NCI-H2107 treated with DMSO at 0.1 percent for 48 hours (cell line): ENCODE measurements at regions not wholly inside any gene's neighbourhood (a gene's known extent, or its start where the extent isn't known, plus 50 kb on each side); places are given as distances from the start of the nearest gene placed in this dataset.
"Not testable (repeated sequence)": the region's sequence is repeated elsewhere in the genome, so short reads cannot be mapped to it uniquely, and the experiment has no call there.

Experiments used
- DNase-seq: peaks from one replicate; lab custom pipeline; 2025; ENCODE audit not compliant: unreplicated experiment; lab: John Stamatoyannopoulos, UW

GRCh38 chr1:3989465-3989864 is 89.4 kb upstream of the C1orf174 start:
- no peak for DNase-seq

- no peak for DNase-seq
Observed at GRCh38 chr1:3992103-3992556, 92.1 kb upstream of the C1orf174 start.

- no peak for DNase-seq
Observed at GRCh38 chr1:3992746-3993145, 92.7 kb upstream of the C1orf174 start.

- no peak for DNase-seq
Observed at GRCh38 chr1:3993619-3994375, 93.7 kb upstream of the C1orf174 start.

- no peak for DNase-seq
Observed at GRCh38 chr1:3995141-3995780, 95.2 kb upstream of the C1orf174 start.

GRCh38 chr1:3996846-3997705 is 97.0 kb upstream of the C1orf174 start:
- DNase-seq: no peak

GRCh38 chr1:3998086-3998485 is 98.0 kb upstream of the C1orf174 start:
- DNase-seq: no peak

GRCh38 chr1:3999514-3999913 is 99.4 kb upstream of the C1orf174 start:
- not testable (repeated sequence) for DNase-seq

GRCh38 chr1:3999941-4000735 is 100.1 kb upstream of the C1orf174 start:
- no peak for DNase-seq

GRCh38 chr1:4000811-4001251 is 100.8 kb upstream of the C1orf174 start:
- DNase-seq: no peak

- no peak for DNase-seq
Observed at GRCh38 chr1:4001461-4001860, 101.4 kb upstream of the C1orf174 start.

- no peak for DNase-seq
Observed at GRCh38 chr1:4002061-4002521, 102.0 kb upstream of the C1orf174 start.

GRCh38 chr1:4002741-4003140 is 102.7 kb upstream of the C1orf174 start:
- no peak for DNase-seq

- no peak for DNase-seq
Observed at GRCh38 chr1:4003846-4004505, 103.9 kb upstream of the C1orf174 start.

GRCh38 chr1:4004635-4005430 is 104.8 kb upstream of the C1orf174 start:
- no peak for DNase-seq

- no peak for DNase-seq
Observed at GRCh38 chr1:4005431-4005830, 105.4 kb upstream of the C1orf174 start.

- DNase-seq: no peak
Observed at GRCh38 chr1:4006676-4007374, 106.8 kb upstream of the C1orf174 start.

- DNase-seq: no peak
Observed at GRCh38 chr1:4010284-4010683, 110.2 kb upstream of the C1orf174 start.
